ENCODE measurements at regions not wholly inside any gene's neighbourhood (a gene's known extent, or its start where the extent isn't known, plus 50 kb on each side); places are given as distances from the start of the nearest gene placed in this dataset.

- no peak for TF ChIP-seq PBX2 (CRISPR knock-in tag; IDR thresholded peaks at IDR 0.05; ENCODE audit: low read depth)
- TF ChIP-seq PBX2 (tag; conservative IDR thresholded peaks at IDR 0.05; ENCODE audit: low read depth): no peak
- no peak for TF ChIP-seq ELK1 (CRISPR knock-in tag; IDR thresholded peaks at IDR 0.05)
These were observed 274.8 kb upstream of the ADRA1B start (continued) for GRCh38 chr5:159641371-159642039.

GRCh38 chr5:159642379-159642778 is 273.9 kb upstream of the ADRA1B start:
- no peak for FAIRE-seq
- Histone ChIP-seq H3K9me3 (replicated peaks; ENCODE audit: control insufficient read depth, insufficient read depth, low read depth, low read length) (no peaks in the 10 kb centered on the region), H3K79me2 (ENCODE audit: control insufficient read depth, insufficient read depth, low read length) (no peaks in the 10 kb centered on the region), H3K9me1 (ENCODE audit: control insufficient read depth, insufficient read depth, low read length) (no peaks in the 10 kb centered on the region), H2AFZ (ENCODE audit: low read depth, low read length) (no peak overlapping the region), H4K20me1 (replicated peaks; ENCODE audit: control insufficient read depth, insufficient read depth, low read length) (no peaks in the 10 kb centered on the region), H3K4me1 (replicated peaks in 1 of 2; ENCODE audit: control insufficient read depth in 2 of 2, insufficient read depth in 2 of 2, low read length in 2 of 2) (peaks cover 4 to 9% of the 10 kb centered on the region in 2 experiments; a peak in 3 of 5 replicates), H3K4me3 (no peak overlapping the region), H3K9ac (ENCODE audit: insufficient read depth in 1 of 2, low read depth in 2 of 2, low read length in 2 of 2) (no peak overlapping the region), H3K36me3 (ENCODE audit: control insufficient read depth, insufficient read depth, low read length) (no peaks in the 10 kb centered on the region), H3K27me3 (ENCODE audit: control insufficient read depth in 2 of 2, insufficient read depth in 2 of 2, low read length in 2 of 2) (no peaks in the 10 kb centered on the region), H3K27ac (ENCODE audit: extremely low read depth, low read depth, low read length) (no peak overlapping the region), H3K4me2 (ENCODE audit: insufficient read depth, low read length) (no peak overlapping the region)
- in situ Hi-C loops (cut with MboI): no loop called here
- DNase-seq (ENCODE audit: extremely low read depth in 1 of 4, low spot score in 3 of 4): no peak
- no TSS peak for BruUV-seq (replicated peaks)
- no peak for ATAC-seq
- WGBS (ENCODE audit: insufficient coverage, low coverage, missing lambda C conversion rate): 21% methylated on average over 2 of the region's 2 CpGs
- CTCF ChIA-PET (ENCODE audit: low intra/inter-chr PET ratio): interaction anchor here (0.6 kb wide), 1 partner anchor 1338 kb away, joined by 3 read pairs; no protein-coding TSS in a partner anchor
- POLR2A ChIA-PET: interaction anchor here (0.5 to 1.5 kb wide), 3 partner anchors 15 to 335 kb away, joined by 3 read pairs; no protein-coding TSS in a partner anchor
- intact Hi-C loops (cut with micrococcal nuclease): no loop called here
- TF ChIP-seq RBM25 (IDR thresholded peaks at IDR 0.05; ENCODE audit: low read depth, low read length, severe bottlenecking) (no peak), ZNF512 (tag; IDR thresholded peaks at IDR 0.05) (no peak), RAD21 (CRISPR knock-in tag; conservative IDR thresholded peaks at IDR 0.05 in 1 of 2, IDR thresholded peaks at IDR 0.05 in 1 of 2) (peak in 1 of 2 experiments; percentile 29; a peak in 2 of 4 replicates), ATF6 (CRISPR knock-in tag; IDR thresholded peaks at IDR 0.05) (no peak), KAT2B (IDR thresholded peaks at IDR 0.05; ENCODE audit: low read depth, low read length) (no peak), ZNF449 (CRISPR knock-in tag; IDR thresholded peaks at IDR 0.05) (no peak)
